GM21423 (cell line): ENCODE measurements at regions not wholly inside any gene's neighbourhood (a gene's known extent, or its start where the extent isn't known, plus 50 kb on each side); places are given as distances from the start of the nearest gene placed in this dataset.

Source experiments
- ATAC-seq: cut with Tn5 transposase; IDR thresholded peaks from one replicate; pipeline ENCODE4 v1.9.1; 2021; ENCODE audit warnings: mild to moderate bottlenecking, moderate library complexity; ENCODE audit not compliant: unreplicated experiment

GRCh38 chr3:25074149-25074548, 353.9 kb upstream of the RARB start:
- no peak for ATAC-seq

- no peak for ATAC-seq
Observed at GRCh38 chr3:25080461-25080860, 347.6 kb upstream of the RARB start.

- no peak for ATAC-seq
Observed at GRCh38 chr3:25084016-25084415, 344.0 kb upstream of the RARB start.

GRCh38 chr3:25086721-25087120, 341.3 kb upstream of the RARB start:
- ATAC-seq: no peak

- ATAC-seq: no peak
Observed at GRCh38 chr3:25088284-25088683, 339.8 kb upstream of the RARB start.

GRCh38 chr3:25090698-25091453, 337.2 kb upstream of the RARB start:
- ATAC-seq: no peak

- ATAC-seq: no peak
Observed at GRCh38 chr3:25091934-25092333, 336.1 kb upstream of the RARB start.

- ATAC-seq: no peak
Observed at GRCh38 chr3:25094932-25095685, 333.0 kb upstream of the RARB start.

GRCh38 chr3:25096536-25096935, 331.5 kb upstream of the RARB start:
- ATAC-seq: no peak

GRCh38 chr3:25097023-25097422, 331.0 kb upstream of the RARB start:
- ATAC-seq: no peak

- no peak for ATAC-seq
Observed at GRCh38 chr3:25099666-25100065, 328.4 kb upstream of the RARB start.

GRCh38 chr3:25103391-25103790, 324.7 kb upstream of the RARB start:
- ATAC-seq: no peak

- no peak for ATAC-seq
Observed at GRCh38 chr3:25107918-25108617, 320.0 kb upstream of the RARB start.

- ATAC-seq: no peak
Observed at GRCh38 chr3:25110642-25111041, 317.4 kb upstream of the RARB start.

- no peak for ATAC-seq
Observed at GRCh38 chr3:25113891-25114290, 314.2 kb upstream of the RARB start.

- no peak for ATAC-seq
Observed at GRCh38 chr3:25114532-25114931, 313.5 kb upstream of the RARB start.

- no peak for ATAC-seq
Observed at GRCh38 chr3:25117005-25117593, 311.0 kb upstream of the RARB start.

- ATAC-seq: no peak
Observed at GRCh38 chr3:25119682-25120081, 308.4 kb upstream of the RARB start.

GRCh38 chr3:25120665-25121064, 307.4 kb upstream of the RARB start:
- ATAC-seq: no peak

GRCh38 chr3:25125201-25125600, 302.9 kb upstream of the RARB start:
- ATAC-seq: no peak

GRCh38 chr3:25128735-25129134, 299.3 kb upstream of the RARB start:
- ATAC-seq: no peak
